Tibial artery (tissue), 4 donors: ENCODE measurements at regions not wholly inside any gene's neighbourhood (a gene's known extent, or its start where the extent isn't known, plus 50 kb on each side); places are given as distances from the start of the nearest gene placed in this dataset.

Experiments used
- DNase-seq, 2 donors: peaks; one replicate each; pipeline ENCODE4 v3.0.0-alpha.2; 2019
- H3K27ac ChIP-seq, 2 donors: fragments of 200-600 bp; sonication (generic) in 1 of 2; 1 replicate in 1 of 2; 2 replicates in 1 of 2; pipeline ENCODE4 v1.5.1; 2018 to 2019; ENCODE audit warnings: mild to moderate bottlenecking in 1 of 2
- H3K27me3 ChIP-seq, 2 donors: fragments of 200-600 bp; sonication (generic) in 1 of 2; one replicate each; pipeline versions ENCODE4 v1.5.1 to v1.6.0; 2016 to 2019
- H3K36me3 ChIP-seq, 3 donors: fragments of 200-600 bp; sonication (generic) in 2 of 3; one replicate each; pipeline ENCODE4 v1.5.1; 2016 to 2019; ENCODE audit warnings: mild to moderate bottlenecking in 2 of 3
- H3K4me1 ChIP-seq, 4 donors: fragments of 200-600 bp; sonication (generic) in 2 of 4; 1 replicate in 3 of 4; 2 replicates in 1 of 4; pipeline ENCODE4 v1.5.1; 2016 to 2019
- H3K4me3 ChIP-seq, 2 donors: fragments of 200-600 bp; sonication (generic) in 1 of 2; 1 replicate in 1 of 2; 2 replicates in 1 of 2; pipeline ENCODE4 v1.5.1; 2018 to 2019; ENCODE audit warnings: mild to moderate bottlenecking in 2 of 2
- H3K9me3 ChIP-seq, 3 donors: fragments of 200-600 bp; sonication (generic) in 1 of 3; one replicate each; pipeline ENCODE4 v1.5.1; 2016 to 2019
- CTCF ChIP-seq, 2 experiments: fragments of 200-600 bp in 1 of 2; fragments of 450-650 bp in 1 of 2; IDR thresholded peaks; one replicate each; pipeline ENCODE4 v1.5.1; 2017 to 2019; ENCODE audit warnings: antibody characterized with exemption in 2 of 2, mild to moderate bottlenecking in 1 of 2, moderate library complexity in 1 of 2
- intact Hi-C: fragments of 100-400 bp; cut with DNase I; formaldehyde crosslinking; loops from one replicate; pipeline ENCODE4 v1.15.0; 2023; ENCODE audit warnings: low total_unique reads

- no peaks in the 10 kb centered on the region for H3K36me3 ChIP-seq
- no peak for DNase-seq
- intact Hi-C loops: no loop called here
- H3K4me1 ChIP-seq: peaks cover 0 to 15% (median 1%) of the 10 kb centered on the region in 4 donors
- no peak overlapping the region for H3K27ac ChIP-seq
- H3K4me3 ChIP-seq: no peak overlapping the region
- H3K27me3 ChIP-seq: no peaks in the 10 kb centered on the region
- no peaks in the 10 kb centered on the region for H3K9me3 ChIP-seq
- TF ChIP-seq CTCF (IDR thresholded peaks at IDR 0.05): no peak
These were observed 616.9 kb downstream of the PLPP3 start for GRCh38 chr1:55962472-55962871.

GRCh38 chr1:55959136-55959548 is 620.2 kb downstream of the PLPP3 start:
- no peak for DNase-seq
- no peak for TF ChIP-seq CTCF (IDR thresholded peaks at IDR 0.05)
- H3K4me1 ChIP-seq: no peaks in the 10 kb centered on the region
- H3K36me3 ChIP-seq: no peaks in the 10 kb centered on the region
- H3K27me3 ChIP-seq: no peaks in the 10 kb centered on the region
- intact Hi-C loops: no loop called here
- H3K4me3 ChIP-seq: no peak overlapping the region
- H3K9me3 ChIP-seq: no peaks in the 10 kb centered on the region
- H3K27ac ChIP-seq: no peak overlapping the region

GRCh38 chr1:55958498-55958897 is 620.9 kb downstream of the PLPP3 start:
- no peak overlapping the region for H3K27ac ChIP-seq
- H3K4me3 ChIP-seq: no peak overlapping the region
- no peak for DNase-seq
- no peaks in the 10 kb centered on the region for H3K36me3 ChIP-seq
- no peaks in the 10 kb centered on the region for H3K27me3 ChIP-seq
- H3K4me1 ChIP-seq: no peaks in the 10 kb centered on the region
- intact Hi-C loops: no loop called here
- TF ChIP-seq CTCF (IDR thresholded peaks at IDR 0.05): no peak
- H3K9me3 ChIP-seq: no peaks in the 10 kb centered on the region

GRCh38 chr1:55957276-55957675 is 622.1 kb downstream of the PLPP3 start:
- Histone ChIP-seq H3K27me3 (no peaks in the 10 kb centered on the region), H3K36me3 (no peaks in the 10 kb centered on the region), H3K27ac (no peak overlapping the region), H3K9me3 (no peaks in the 10 kb centered on the region), H3K4me1 (no peaks in the 10 kb centered on the region), H3K4me3 (no peak overlapping the region)
- no peak for DNase-seq
- no peak for TF ChIP-seq CTCF (IDR thresholded peaks at IDR 0.05)
- intact Hi-C loops: no loop called here

- DNase-seq: no peak
- intact Hi-C loops: no loop called here
- Histone ChIP-seq H3K4me1 (peaks cover 0 to 9% (median 0%) of the 10 kb centered on the region in 4 donors), H3K36me3 (no peaks in the 10 kb centered on the region), H3K9me3 (no peaks in the 10 kb centered on the region), H3K27ac (no peak overlapping the region), H3K27me3 (no peaks in the 10 kb centered on the region), H3K4me3 (no peak overlapping the region)
- TF ChIP-seq CTCF (IDR thresholded peaks at IDR 0.05): no peak
These were observed 624.2 kb downstream of the PLPP3 start for GRCh38 chr1:55955016-55955621.

- Histone ChIP-seq H3K4me3 (no peak overlapping the region), H3K4me1 (peaks cover 0 to 9% (median 0%) of the 10 kb centered on the region in 4 donors), H3K27ac (no peak overlapping the region), H3K36me3 (no peaks in the 10 kb centered on the region), H3K9me3 (no peaks in the 10 kb centered on the region), H3K27me3 (no peaks in the 10 kb centered on the region)
- no peak for TF ChIP-seq CTCF (IDR thresholded peaks at IDR 0.05)
- no peak for DNase-seq
- intact Hi-C loops: no loop called here
These were observed 628.1 kb downstream of the PLPP3 start for GRCh38 chr1:55951291-55951690.
